HCT116 (cell line): ENCODE measurements at regions not wholly inside any gene's neighbourhood (a gene's known extent, or its start where the extent isn't known, plus 50 kb on each side); places are given as distances from the start of the nearest gene placed in this dataset.

ENCODE experiments used
- ATAC-seq: fragments of 200-7000 bp; cut with Tn5 transposase; 2 replicates; pipeline ENCODE4 v1.9.1; 2020; ENCODE audit warnings: mild to moderate bottlenecking, moderate library complexity
- BruUV-seq: library from RNA; stranded (reverse); fragments of 400-500 nt; replicated peaks from 2 replicates; lab custom pipeline; 2021; lab: Mats Ljungman, UMichigan
- CTCF ChIA-PET: fragments of 300-600 bp; sonication (Branson Sonifier 250); formaldehyde crosslinking; loops from one replicate; lab custom pipeline; 2021; ENCODE audit warnings: antibody characterized with exemption; lab: Charles Lee
- POLR2A ChIA-PET: fragments of 300-600, 350-600 bp; sonication (Branson Sonifier 250); formaldehyde crosslinking; loops from one replicate; lab custom pipeline; 2021; ENCODE audit warnings: antibody characterized with exemption; lab: Charles Lee
- RAD21 ChIA-PET, 2 experiments: fragments of 300-600 bp; sonication (Branson Sonifier 250); formaldehyde crosslinking; loops; one replicate each; lab custom pipeline; 2023; ENCODE audit warnings: low total read pairs in 2 of 2; ENCODE audit not compliant: uncharacterized antibody in 2 of 2, unreplicated experiment in 2 of 2, low non-redundant PET in 1 of 2; lab: Charles Lee
- DNase-seq: peaks from one replicate; pipeline ENCODE4 v3.0.0-alpha.2; 2010; ENCODE audit warnings: low read depth, low spot score
- H2AFZ ChIP-seq: fragments of 200-600 bp; shearing (Covaris generic), sonication (generic); 2 replicates; pipeline ENCODE4 v1.6.1; 2017; ENCODE audit warnings: low read depth, mixed run types, mixed read lengths, antibody characterized with exemption, low read length; ENCODE audit not compliant: poor library complexity, severe bottlenecking
- H3K27ac ChIP-seq: 2 replicates; pipeline ENCODE4 v1.5.1; 2012; ENCODE audit warnings: low read depth, low read length
- H3K27me3 ChIP-seq: fragments of 200-600 bp; sonication (generic); 2 replicates; pipeline ENCODE4 v1.6.1; 2016; ENCODE audit warnings: mixed run types, low read length, mixed read lengths; ENCODE audit not compliant: insufficient read depth
- H3K36me3 ChIP-seq, 2 experiments: fragments of 200-500 bp in 1 of 2; fragments of 200-600 bp in 1 of 2; sonication (Bioruptor generic) in 1 of 2; sonication (generic) in 1 of 2; 2 replicates each; pipeline versions ENCODE4 v1.5.1 to v1.6.1; 2014 to 2016; ENCODE audit warnings: low read length in 2 of 2, inconsistent platforms in 1 of 2, mixed read lengths in 1 of 2, mixed run types in 1 of 2; ENCODE audit not compliant: insufficient read depth in 2 of 2, control insufficient read depth in 1 of 2
- H3K4me1 ChIP-seq, 2 experiments: fragments of 200-600 bp in 1 of 2; sonication (generic) in 1 of 2; 2 replicates each; pipeline versions ENCODE4 v1.5.1 to v1.6.1; 2012 to 2017; ENCODE audit warnings: low read length in 2 of 2, inconsistent platforms in 1 of 2, mild to moderate bottlenecking in 1 of 2, mixed read lengths in 1 of 2, mixed run types in 1 of 2, moderate library complexity in 1 of 2; ENCODE audit not compliant: insufficient read depth in 2 of 2, control insufficient read depth in 1 of 2
- H3K4me2 ChIP-seq: fragments of 200-600 bp; sonication (generic); 2 replicates; pipeline ENCODE4 v1.6.1; 2017; ENCODE audit warnings: mixed run types, low read length, mixed read lengths
- H3K4me3 ChIP-seq, 2 experiments: fragments of 200-600 bp in 1 of 2; sonication (generic) in 1 of 2; replicated peaks in 1 of 2; 2 replicates each; pipeline ENCODE4 v1.5.1; 2011 to 2016; ENCODE audit warnings: low read length in 2 of 2, control low read depth in 1 of 2, low read depth in 1 of 2, mild to moderate bottlenecking in 1 of 2, mixed read lengths in 1 of 2, mixed run types in 1 of 2
- H3K79me2 ChIP-seq: fragments of 200-600 bp; sonication (generic); 2 replicates; pipeline ENCODE4 v1.6.1; 2017; ENCODE audit warnings: mild to moderate bottlenecking, mixed run types, low read length, moderate library complexity, mixed read lengths; ENCODE audit not compliant: insufficient read depth
- H3K9ac ChIP-seq: fragments of 200-600 bp; sonication (generic); 2 replicates; pipeline ENCODE4 v1.6.1; 2016; ENCODE audit warnings: low read length, mixed read lengths
- H3K9me2 ChIP-seq: fragments of 200-600 bp; sonication (generic), shearing (Covaris generic); 2 replicates; pipeline ENCODE4 v1.6.1; 2017; ENCODE audit warnings: mixed run types, mild to moderate bottlenecking, moderate library complexity; ENCODE audit not compliant: insufficient read depth
- H3K9me3 ChIP-seq, 2 experiments: fragments of 200-500 bp in 1 of 2; fragments of 200-600 bp in 1 of 2; sonication (Bioruptor generic) in 1 of 2; sonication (generic) in 1 of 2; 2 replicates each; pipeline ENCODE4 v1.6.1; 2014 to 2017; ENCODE audit warnings: low read length in 2 of 2, mixed read lengths in 2 of 2, inconsistent platforms in 1 of 2, low read depth in 1 of 2, mild to moderate bottlenecking in 1 of 2, mixed run types in 1 of 2, moderate library complexity in 1 of 2; ENCODE audit not compliant: control insufficient read depth in 1 of 2, insufficient read depth in 1 of 2
- H4K20me1 ChIP-seq: fragments of 200-600 bp; sonication (generic), shearing (Covaris generic); 2 replicates; pipeline ENCODE4 v1.6.1; 2017; ENCODE audit warnings: mixed run types, mild to moderate bottlenecking, moderate library complexity; ENCODE audit not compliant: insufficient read depth
- CBX3 ChIP-seq: IDR thresholded peaks from 2 replicates; pipeline ENCODE4 v1.6.1; 2012; ENCODE audit warnings: low read depth
- CEBPB ChIP-seq: IDR thresholded peaks from 2 replicates; pipeline ENCODE4 v1.6.1; 2012; ENCODE audit warnings: low read depth
- EGR1 ChIP-seq: IDR thresholded peaks from 2 replicates; pipeline ENCODE4 v1.6.1; 2012; ENCODE audit warnings: low read depth
- ELF1 ChIP-seq: IDR thresholded peaks from 2 replicates; pipeline ENCODE4 v1.6.1; 2012; ENCODE audit warnings: low read depth, borderline replicate concordance
- EZH2 ChIP-seq: fragments of 200-600 bp; sonication (generic); IDR thresholded peaks from 2 replicates; pipeline ENCODE4 v1.6.1; 2017; ENCODE audit warnings: antibody characterized with exemption, mixed run types
- EZH2phosphoT487 ChIP-seq: fragments of 200-600 bp; IDR thresholded peaks from 2 replicates; pipeline ENCODE4 v1.6.1; 2018; ENCODE audit warnings: antibody characterized with exemption, borderline replicate concordance
- FOSL1 ChIP-seq: IDR thresholded peaks from 2 replicates; pipeline ENCODE4 v1.6.1; 2012; ENCODE audit warnings: low read depth
- JUND ChIP-seq: IDR thresholded peaks from 2 replicates; pipeline ENCODE4 v1.6.1; 2012
- POLR2A ChIP-seq: IDR thresholded peaks from 2 replicates; pipeline ENCODE4 v1.7.0; 2011; ENCODE audit warnings: borderline replicate concordance; ENCODE audit not compliant: insufficient read depth, insufficient read length; ENCODE audit errors: extremely low read depth
- POLR2AphosphoS5 ChIP-seq: IDR thresholded peaks from 2 replicates; pipeline ENCODE4 v1.6.1; 2011; ENCODE audit warnings: mild to moderate bottlenecking, low read depth, low read length, moderate library complexity
- RAD21 ChIP-seq: IDR thresholded peaks from 2 replicates; pipeline ENCODE4 v1.6.1; 2012; ENCODE audit warnings: low read depth, mild to moderate bottlenecking
- REST ChIP-seq: IDR thresholded peaks from 2 replicates; pipeline ENCODE4 v1.6.1; 2012; ENCODE audit warnings: low read depth
- SIN3A ChIP-seq: IDR thresholded peaks from 2 replicates; pipeline ENCODE4 v1.6.1; 2012; ENCODE audit warnings: low read depth
- SRF ChIP-seq: IDR thresholded peaks from 2 replicates; pipeline ENCODE4 v1.6.1; 2012; ENCODE audit warnings: low read depth
- TCF7L2 ChIP-seq: IDR thresholded peaks from 2 replicates; pipeline ENCODE4 v1.7.0; 2011; ENCODE audit warnings: borderline replicate concordance, inconsistent platforms; ENCODE audit not compliant: insufficient read depth, insufficient read length; ENCODE audit errors: extremely low read depth
- YY1 ChIP-seq: IDR thresholded peaks from 2 replicates; pipeline ENCODE4 v1.6.1; 2011; ENCODE audit warnings: low read length, low read depth, moderate library complexity, mild to moderate bottlenecking; ENCODE audit not compliant: insufficient replicate concordance; ENCODE audit errors: extremely low read depth
- ZBTB33 ChIP-seq: IDR thresholded peaks from 2 replicates; pipeline ENCODE4 v1.6.1; 2011; ENCODE audit warnings: mild to moderate bottlenecking, low read length, moderate library complexity; ENCODE audit not compliant: insufficient replicate concordance; ENCODE audit errors: extremely low read depth
- ZFX ChIP-seq: fragments of 450-650 bp; IDR thresholded peaks from 2 replicates; pipeline ENCODE4 v1.6.1; 2017
- ZNF274 ChIP-seq: fragments of 200-500 bp; sonication (Bioruptor generic); IDR thresholded peaks from 2 replicates; pipeline ENCODE4 v1.6.1; 2014; ENCODE audit warnings: mild to moderate bottlenecking, low read depth, low read length, inconsistent platforms
- intact Hi-C: fragments of 100-400 bp; cut with micrococcal nuclease; formaldehyde crosslinking; loops from 2 replicates; pipeline ENCODE4 v1.10.0; 2022

GRCh38 chr6:159351707-159352106, 182.5 kb downstream of the FNDC1 start:
- CTCF ChIA-PET, result no interaction called here
- no peak overlapping the region for H2AFZ ChIP-seq
- RAD21 ChIA-PET, result no interaction called here
- ATAC-seq (no peak), DNase-seq (no peak)
- no peak overlapping the region for H3K27ac ChIP-seq
- POLR2A ChIA-PET, result no interaction called here
- no peaks in the 10 kb centered on the region for H3K9me2 ChIP-seq
- no TSS peak for BruUV-seq
- no peaks in the 10 kb centered on the region for H3K9me3 ChIP-seq
- intact Hi-C loops, result no loop called here
- no peak overlapping the region for H3K4me3 ChIP-seq
- no peaks in the 10 kb centered on the region for H3K4me1 ChIP-seq
- H3K36me3 ChIP-seq, result no peaks in the 10 kb centered on the region
- peaks cover 38% of the 10 kb centered on the region for H3K27me3 ChIP-seq
- no peaks in the 10 kb centered on the region for H3K79me2 ChIP-seq
- TF ChIP-seq ZNF274 (no peak), JUND (no peak), CBX3 (no peak), EZH2 (no peak), POLR2AphosphoS5 (no peak), CEBPB (no peak), FOSL1 (no peak), ELF1 (no peak), SIN3A (no peak), RAD21 (no peak), TCF7L2 (no peak), POLR2A (no peak), REST (no peak), YY1 (no peak), SRF (no peak), EGR1 (no peak), ZFX (no peak), ZBTB33 (no peak), EZH2phosphoT487 (no peak)
- no peak overlapping the region for H3K9ac ChIP-seq
- H3K4me2 ChIP-seq, result no peak overlapping the region
- H4K20me1 ChIP-seq, result no peaks in the 10 kb centered on the region
